H1 (cell line): ENCODE measurements at regions not wholly inside any gene's neighbourhood (a gene's known extent, or its start where the extent isn't known, plus 50 kb on each side); places are given as distances from the start of the nearest gene placed in this dataset.

ENCODE experiments used
- BACH1 ChIP-seq: IDR thresholded peaks from 2 replicates; pipeline ENCODE4 v1.6.1; 2012; ENCODE audit warnings: low read length, improper control_type of control experiment
- CTCF ChIP-seq, 3 experiments: IDR thresholded peaks; 1 replicate in 2 of 3; 2 replicates in 1 of 3; pipeline versions ENCODE4 v1.5.1 to v1.6.1; 2011; ENCODE audit warnings: low read length in 3 of 3, mild to moderate bottlenecking in 3 of 3, inconsistent platforms in 2 of 3, low read depth in 1 of 3, moderate library complexity in 1 of 3; ENCODE audit not compliant: insufficient read depth in 1 of 3; ENCODE audit errors: control extremely low read depth in 1 of 3
- FOSL1 ChIP-seq: IDR thresholded peaks from 2 replicates; pipeline ENCODE4 v1.6.1; 2011; ENCODE audit warnings: mild to moderate bottlenecking, low read depth, low read length, moderate library complexity; ENCODE audit not compliant: insufficient read depth
- MAX ChIP-seq: IDR thresholded peaks from 2 replicates; pipeline ENCODE4 v1.6.1; 2012; ENCODE audit warnings: inconsistent platforms
- PHF8 ChIP-seq: fragments of 200-600 bp; sonication (generic); conservative IDR thresholded peaks from 2 replicates; pipeline ENCODE4 v1.7.1; 2012; ENCODE audit warnings: low read depth, mild to moderate bottlenecking, inconsistent platforms, low read length, moderate library complexity
- POLR2A ChIP-seq, 2 experiments: IDR thresholded peaks; 1 replicate in 1 of 2; 2 replicates in 1 of 2; pipeline ENCODE4 v1.6.1; 2011; ENCODE audit warnings: low read depth in 2 of 2, low read length in 2 of 2, mild to moderate bottlenecking in 2 of 2; ENCODE audit errors: control extremely low read depth in 1 of 2
- POLR2AphosphoS5 ChIP-seq: IDR thresholded peaks from 2 replicates; pipeline ENCODE4 v1.6.1; 2011; ENCODE audit warnings: low read depth, low read length
- TAF1 ChIP-seq: IDR thresholded peaks from 2 replicates; pipeline ENCODE4 v1.6.1; 2011; ENCODE audit warnings: mild to moderate bottlenecking, low read depth, low read length
- YY1 ChIP-seq: IDR thresholded peaks from 2 replicates; pipeline ENCODE4 v1.6.1; 2011; ENCODE audit warnings: low read depth, mild to moderate bottlenecking, low read length

GRCh38 chr7:142647749-142648148 is 101.5 kb upstream of the PRSS1 start:
- TF ChIP-seq PHF8 (no peak), POLR2AphosphoS5 (no peak), YY1 (no peak), MAX (no peak), TAF1 (no peak), CTCF (IDR thresholded peaks at IDR 0.05; ENCODE audit: control extremely low read depth in 1 of 3, insufficient read depth in 1 of 3, low read depth in 1 of 3, low read length in 3 of 3) (no peak), FOSL1 (no peak), POLR2A (IDR thresholded peaks at IDR 0.05; ENCODE audit: control extremely low read depth in 1 of 2, low read depth in 2 of 2, low read length in 2 of 2) (no peak), BACH1 (no peak)
